Kidney tubule cell (primary cell): ENCODE measurements at regions not wholly inside any gene's neighbourhood (a gene's known extent, or its start where the extent isn't known, plus 50 kb on each side); places are given as distances from the start of the nearest gene placed in this dataset.

ENCODE experiments used
- DNase-seq: peaks from one replicate; pipeline ENCODE4 v3.0.0-alpha.2; 2018; ENCODE audit warnings: low spot score

- DNase-seq, result no peak
Measured at GRCh38 chr2:16254356-16254965, 314.1 kb downstream of the MYCN start.

GRCh38 chr2:16253291-16253690, 312.9 kb downstream of the MYCN start:
- DNase-seq, result no peak

DNA sequence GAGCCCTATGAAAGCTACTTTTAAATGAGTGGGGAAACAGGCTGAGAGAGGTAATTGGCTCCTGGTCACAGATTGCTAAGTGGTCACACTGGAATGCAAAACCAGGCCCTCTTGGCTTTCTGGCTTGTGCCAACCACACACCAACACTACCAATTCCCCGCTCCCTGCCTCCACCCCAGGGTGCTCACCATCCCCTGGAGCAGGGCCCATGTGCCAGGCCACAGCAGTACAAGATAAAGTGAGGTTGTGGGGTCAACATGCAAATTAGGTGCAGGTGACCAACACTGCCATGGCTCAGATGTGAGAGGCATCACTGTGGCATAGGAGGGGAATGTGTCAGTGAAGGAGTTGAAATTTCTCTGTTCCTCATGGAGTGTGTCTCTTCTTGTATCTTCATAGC, 312.5 kb downstream of the MYCN start:
- DNase-seq, result no peak

- no peak for DNase-seq
Measured at GRCh38 chr2:16252251-16252650, 311.9 kb downstream of the MYCN start.

DNA sequence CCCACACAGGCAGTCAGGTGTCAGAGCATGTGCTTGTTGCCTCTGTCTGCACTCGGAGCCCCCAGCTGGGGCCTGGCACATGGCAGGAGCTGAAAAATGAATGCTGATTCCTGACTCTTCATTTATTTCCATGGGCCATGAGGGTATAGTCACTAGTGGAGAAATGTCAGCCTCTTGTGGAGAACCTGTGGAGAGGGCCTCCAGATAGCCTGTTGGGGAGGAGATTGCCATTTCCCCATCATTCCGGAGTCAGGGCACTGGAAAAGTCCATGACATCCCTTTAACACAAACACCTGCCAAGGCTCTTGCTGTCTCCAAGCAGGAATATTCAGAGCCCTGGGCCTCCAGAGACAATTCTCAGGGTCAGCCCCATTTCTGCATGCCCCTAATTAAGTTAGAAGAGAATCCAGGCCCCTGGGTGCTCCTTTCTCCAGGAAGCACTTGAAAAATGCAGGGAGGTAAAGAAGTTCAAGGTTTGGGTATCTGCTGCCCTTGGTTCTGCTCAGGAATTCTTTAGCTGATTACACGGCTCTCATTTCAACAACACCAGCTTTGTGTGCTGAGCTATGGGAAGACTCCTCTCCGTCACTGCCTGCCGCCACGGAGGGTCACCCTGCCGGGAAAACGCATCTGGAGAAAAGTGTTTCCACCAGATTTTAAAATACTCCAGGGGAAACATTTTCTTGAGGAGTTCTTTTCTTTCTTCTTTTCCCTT, 311.3 kb downstream of the MYCN start:
- no peak for DNase-seq

DNA sequence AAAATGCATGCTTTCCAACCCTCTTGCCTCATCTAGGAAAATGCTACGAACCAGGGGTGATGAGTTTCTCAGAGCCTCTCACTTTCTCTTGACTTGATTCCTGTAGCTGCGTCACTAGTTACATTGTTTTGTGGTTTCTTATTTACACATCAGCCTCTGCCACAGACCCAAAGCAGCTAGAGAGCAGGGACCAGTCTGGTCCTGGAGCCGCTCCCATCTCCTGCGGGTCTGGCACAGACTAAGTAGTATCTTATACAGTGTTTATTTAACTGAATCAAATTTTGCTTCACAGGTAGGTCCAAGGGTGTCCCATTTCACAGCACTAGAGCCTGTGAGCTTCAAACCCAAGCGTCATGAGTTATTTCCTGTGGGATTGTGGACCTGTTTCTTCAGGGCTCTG, 310.5 kb downstream of the MYCN start:
- DNase-seq, result no peak

DNA sequence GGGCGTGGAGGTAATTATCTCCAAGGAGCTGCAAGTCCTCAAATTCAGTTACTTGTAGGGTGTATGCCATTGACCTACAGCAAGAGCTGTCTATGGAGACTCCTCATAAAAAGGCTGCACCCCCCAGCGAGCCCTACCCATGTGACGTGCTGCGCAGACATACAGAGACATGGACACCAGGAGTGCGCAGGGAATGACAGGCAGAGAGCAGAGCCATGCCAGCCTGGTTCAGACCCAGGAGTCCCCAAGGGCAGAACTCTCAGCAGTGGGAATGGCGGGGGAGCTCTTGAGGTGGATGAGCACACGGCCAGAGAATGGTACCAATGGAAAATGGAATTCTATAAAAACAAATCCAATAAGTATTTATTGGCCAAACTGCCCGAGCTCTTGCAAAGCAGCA, 310.1 kb downstream of the MYCN start:
- no peak for DNase-seq

DNA sequence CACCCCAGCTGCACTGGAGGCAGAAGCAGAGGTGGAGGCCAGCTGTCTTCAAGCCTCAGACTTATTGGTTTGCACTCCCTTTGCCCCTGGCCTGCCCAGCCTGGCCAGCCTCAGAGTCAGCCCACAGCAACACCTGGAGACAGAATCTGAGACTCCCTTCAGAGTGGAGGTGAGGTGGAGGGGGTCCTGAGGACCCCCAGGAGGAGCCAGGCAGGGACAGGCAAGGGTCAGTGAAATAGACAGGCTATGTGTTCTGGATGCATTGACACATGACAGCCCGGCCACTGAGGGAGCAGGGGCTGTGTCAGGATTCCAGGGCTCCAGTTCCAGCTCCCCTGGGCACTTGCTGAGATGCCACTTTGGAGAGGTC, 309.7 kb downstream of the MYCN start:
- no peak for DNase-seq

DNA sequence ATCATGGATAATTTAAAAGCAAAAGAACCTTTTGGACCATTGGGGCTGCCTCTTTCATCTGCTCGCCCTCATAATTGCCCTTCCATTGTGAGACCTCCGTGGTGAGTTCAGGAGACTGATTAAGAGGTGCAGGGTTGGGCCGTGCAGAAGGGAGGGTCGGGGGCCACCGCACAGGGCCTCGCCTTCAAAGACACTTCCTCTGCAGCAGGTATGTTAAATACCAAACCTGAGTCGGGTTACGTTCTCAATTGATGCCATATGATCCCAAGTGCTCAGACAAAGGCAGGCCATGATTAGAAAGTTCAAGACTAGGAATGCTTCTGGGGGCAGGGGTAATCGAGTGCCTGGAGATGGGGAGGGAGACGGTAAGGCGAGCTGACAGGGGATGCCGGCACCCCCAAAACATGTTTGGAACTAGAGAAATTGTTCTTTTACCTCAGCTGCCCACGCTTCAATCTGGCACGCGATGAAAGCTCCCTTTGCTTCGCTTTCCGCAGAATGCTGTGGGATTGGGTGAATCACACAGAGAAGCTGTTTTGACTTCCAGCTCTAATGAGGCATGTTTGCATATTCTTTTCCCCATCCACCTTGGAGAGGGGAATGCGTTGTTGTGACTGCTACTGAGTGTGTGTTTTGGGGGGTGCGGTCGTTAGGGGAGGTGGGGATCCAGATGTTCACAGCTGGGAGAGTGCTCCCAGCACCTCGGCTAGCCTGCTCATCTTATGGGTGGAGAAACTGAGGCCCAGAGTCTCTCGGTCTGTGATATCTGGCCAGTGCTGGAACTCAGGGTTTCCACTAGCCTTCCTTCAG, 309.1 kb downstream of the MYCN start:
- no peak for DNase-seq

GRCh38 chr2:16248571-16249105, 308.3 kb downstream of the MYCN start:
- DNase-seq, result no peak

GRCh38 chr2:16247326-16248122, 307.2 kb downstream of the MYCN start:
- DNase-seq, result no peak

- no peak for DNase-seq
Measured at GRCh38 chr2:16246911-16247310, 306.6 kb downstream of the MYCN start.

GRCh38 chr2:16246281-16246850, 306.0 kb downstream of the MYCN start:
- DNase-seq, result no peak

GRCh38 chr2:16245481-16246054, 305.2 kb downstream of the MYCN start:
- DNase-seq, result no peak

GRCh38 chr2:16244966-16245320, 304.6 kb downstream of the MYCN start:
- DNase-seq, result no peak

- no peak for DNase-seq
Measured at GRCh38 chr2:16244153-16244965, 304.0 kb downstream of the MYCN start.

- DNase-seq, result no peak
Measured at GRCh38 chr2:16243411-16243996, 303.2 kb downstream of the MYCN start.

GRCh38 chr2:16242906-16243305, 302.6 kb downstream of the MYCN start:
- no peak for DNase-seq

DNA sequence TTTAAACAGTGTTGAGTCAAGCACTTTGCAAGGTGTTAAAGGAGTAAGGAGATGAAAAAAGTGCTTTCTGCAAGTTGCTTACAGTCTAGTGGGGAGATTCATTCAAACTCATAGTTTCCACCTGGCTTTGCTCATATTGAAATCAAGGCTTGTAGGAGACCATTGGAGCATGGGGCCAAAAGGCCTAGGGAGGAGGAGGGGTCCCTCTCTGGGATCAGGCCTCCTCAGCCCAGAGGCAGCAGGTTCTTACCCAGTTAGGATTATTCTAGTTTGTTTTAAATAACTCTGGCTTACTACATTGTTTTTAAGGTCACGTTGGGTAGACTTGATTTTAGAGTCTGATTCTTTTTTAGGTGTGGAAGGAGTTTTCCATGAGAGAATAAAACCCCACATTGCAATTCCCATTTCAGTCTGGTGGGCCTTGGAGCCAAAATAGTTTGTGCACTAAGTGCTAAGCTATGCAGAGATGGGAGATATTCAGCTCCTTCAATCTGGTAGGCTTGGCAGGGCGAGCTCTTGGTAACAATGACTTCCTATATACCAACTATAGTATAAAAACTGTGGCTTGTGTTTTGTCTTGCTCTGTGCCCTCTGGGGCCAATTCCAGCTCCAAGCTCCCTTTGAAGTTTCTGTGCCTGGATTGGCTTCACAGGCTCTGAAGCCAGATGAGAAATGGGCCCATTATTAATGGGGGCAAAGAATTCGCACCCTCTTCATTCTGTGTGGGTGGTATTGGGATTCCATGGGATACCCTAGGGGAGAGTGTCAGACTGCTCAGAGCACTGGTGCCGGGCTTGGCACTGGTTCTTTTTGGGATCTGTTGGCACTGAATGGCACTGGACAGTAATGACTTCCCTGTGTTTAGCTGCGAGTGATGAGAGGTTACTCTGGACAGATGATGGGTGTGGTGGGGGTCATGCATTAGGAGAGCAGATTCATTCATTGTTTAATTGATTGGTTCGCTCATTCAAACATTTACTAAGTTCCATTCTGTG, 301.1 kb downstream of the MYCN start:
- no peak for DNase-seq
